ENCODE measurements at regions not wholly inside any gene's neighbourhood (a gene's known extent, or its start where the extent isn't known, plus 50 kb on each side); places are given as distances from the start of the nearest gene placed in this dataset.

- H3K4me3 ChIP-seq (ENCODE audit: low read length): no peak overlapping the region
These were observed 596.8 kb downstream of the QKI start for GRCh38 chr6:164011321-164011720.

GRCh38 chr6:164010441-164011103 is 596.1 kb downstream of the QKI start:
- no peak overlapping the region for H3K4me3 ChIP-seq (ENCODE audit: low read length)

More at GRCh38 chr6:164011321-164011720, 596.8 kb downstream of the QKI start:
- TF ChIP-seq ZNF274 (IDR thresholded peaks at IDR 0.05; ENCODE audit: low read depth, low read length): no peak

DNA sequence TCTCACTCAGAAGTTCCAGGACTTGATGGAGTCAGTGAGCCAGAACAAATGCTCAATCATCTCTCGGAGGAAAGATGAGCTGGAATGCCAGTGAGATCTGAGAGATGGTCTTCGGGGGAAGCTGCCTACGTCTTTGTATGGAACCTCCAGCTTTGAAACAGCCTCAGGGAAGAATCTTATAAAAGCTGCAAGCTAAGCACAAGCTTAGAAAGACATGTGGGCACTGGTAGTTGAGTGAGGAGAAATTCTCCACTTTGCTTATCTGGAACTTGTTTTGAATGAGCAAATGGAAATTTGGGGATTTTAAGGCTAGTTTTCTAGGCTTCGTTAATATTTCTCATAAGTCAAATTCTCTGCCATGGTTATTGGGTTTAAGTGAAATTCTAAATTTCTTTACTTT is 594.4 kb downstream of the QKI start:
- TF ChIP-seq ZNF274 (IDR thresholded peaks at IDR 0.05; ENCODE audit: low read depth, low read length): no peak
- no peak overlapping the region for H3K4me3 ChIP-seq (ENCODE audit: low read length)

More at GRCh38 chr6:164010441-164011103, 596.1 kb downstream of the QKI start:
- TF ChIP-seq ZNF274 (IDR thresholded peaks at IDR 0.05; ENCODE audit: low read depth, low read length): no peak

- no peak for TF ChIP-seq ZNF274 (IDR thresholded peaks at IDR 0.05; ENCODE audit: low read depth, low read length)
- no peak overlapping the region for H3K4me3 ChIP-seq (ENCODE audit: low read length)
These were observed 593.4 kb downstream of the QKI start for GRCh38 chr6:164007881-164008280.

DNA sequence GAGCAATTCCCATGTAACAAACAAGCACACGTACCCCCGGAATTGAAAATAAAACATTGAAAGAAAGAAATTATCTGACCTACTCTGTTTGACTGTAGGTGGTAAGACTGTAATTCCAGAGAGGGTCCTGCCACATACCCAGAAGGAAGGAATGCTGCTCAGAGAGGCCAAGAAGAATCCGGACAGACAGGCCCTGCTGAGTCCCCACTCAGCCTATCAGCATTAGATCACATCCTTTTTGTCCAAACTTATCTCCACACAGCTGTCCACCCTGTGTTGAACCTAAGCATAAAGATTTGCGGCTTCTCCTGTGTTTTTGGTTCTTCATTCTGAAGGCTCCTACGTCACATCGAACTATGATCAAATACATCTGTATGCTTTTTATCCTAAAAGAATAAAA is 591.9 kb downstream of the QKI start:
- no peak for TF ChIP-seq ZNF274 (IDR thresholded peaks at IDR 0.05; ENCODE audit: low read depth, low read length)
- H3K4me3 ChIP-seq (ENCODE audit: low read length): no peak overlapping the region

GRCh38 chr6:164005004-164005711 is 590.6 kb downstream of the QKI start:
- no peak overlapping the region for H3K4me3 ChIP-seq (ENCODE audit: low read length)
- TF ChIP-seq ZNF274 (IDR thresholded peaks at IDR 0.05; ENCODE audit: low read depth, low read length): no peak

DNA sequence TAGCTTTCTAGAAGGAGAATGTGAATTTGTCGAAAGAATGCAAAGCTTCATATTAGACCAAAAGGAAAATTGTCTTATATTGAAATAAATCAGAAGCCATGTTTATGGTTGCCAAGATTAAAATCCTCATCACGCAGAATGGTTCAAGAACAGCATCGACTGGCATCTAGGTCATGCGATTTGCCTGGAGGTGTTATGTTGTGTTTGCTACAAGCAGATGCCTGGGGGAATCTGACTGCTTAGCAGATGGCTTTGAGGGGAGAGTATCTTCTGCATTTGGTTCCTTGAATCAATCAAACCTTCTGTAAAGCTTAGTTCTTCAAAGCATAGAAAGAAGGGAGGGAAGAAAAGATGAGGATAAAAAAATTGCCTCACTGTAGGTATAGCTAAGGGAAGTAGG is 585.8 kb downstream of the QKI start:
- no peak overlapping the region for H3K4me3 ChIP-seq (ENCODE audit: low read length)
- TF ChIP-seq ZNF274 (IDR thresholded peaks at IDR 0.05; ENCODE audit: low read depth, low read length): no peak

DNA sequence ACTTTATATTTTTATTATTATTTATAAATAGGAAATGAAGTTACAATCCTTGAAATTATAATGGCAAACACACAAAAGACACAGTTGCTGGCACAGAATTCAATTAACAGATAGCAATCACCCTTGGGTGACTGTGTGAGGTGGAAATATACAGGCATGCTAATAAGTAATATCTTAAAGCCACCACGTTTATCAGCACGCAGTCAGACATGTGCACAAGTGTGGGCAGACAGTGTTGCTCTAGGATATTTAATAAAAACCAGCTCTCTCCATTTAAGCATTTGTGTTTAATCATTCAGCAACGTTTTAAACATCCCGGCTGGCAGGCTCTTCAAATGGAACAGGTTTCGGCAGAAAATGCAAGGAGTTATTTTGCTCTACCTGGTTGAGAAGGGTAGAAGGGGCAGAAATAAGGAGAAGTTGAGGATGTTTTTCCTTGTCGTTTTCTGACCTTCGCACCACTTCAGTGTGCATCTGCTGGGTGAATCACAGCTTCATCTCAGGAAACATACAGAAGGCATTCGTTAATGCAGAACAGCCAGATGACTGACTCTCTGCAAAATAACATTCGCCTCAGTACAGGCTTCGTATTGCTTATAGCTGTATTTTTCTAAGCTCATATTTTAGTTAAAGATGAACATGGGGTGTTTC is 585.1 kb downstream of the QKI start:
- no peak for TF ChIP-seq ZNF274 (IDR thresholded peaks at IDR 0.05; ENCODE audit: low read depth, low read length)
- no peak overlapping the region for H3K4me3 ChIP-seq (ENCODE audit: low read length)

- H3K4me3 ChIP-seq (ENCODE audit: low read length): no peak overlapping the region
- no peak for TF ChIP-seq ZNF274 (IDR thresholded peaks at IDR 0.05; ENCODE audit: low read depth, low read length)
These were observed 584.0 kb downstream of the QKI start for GRCh38 chr6:163998496-163998895.

DNA sequence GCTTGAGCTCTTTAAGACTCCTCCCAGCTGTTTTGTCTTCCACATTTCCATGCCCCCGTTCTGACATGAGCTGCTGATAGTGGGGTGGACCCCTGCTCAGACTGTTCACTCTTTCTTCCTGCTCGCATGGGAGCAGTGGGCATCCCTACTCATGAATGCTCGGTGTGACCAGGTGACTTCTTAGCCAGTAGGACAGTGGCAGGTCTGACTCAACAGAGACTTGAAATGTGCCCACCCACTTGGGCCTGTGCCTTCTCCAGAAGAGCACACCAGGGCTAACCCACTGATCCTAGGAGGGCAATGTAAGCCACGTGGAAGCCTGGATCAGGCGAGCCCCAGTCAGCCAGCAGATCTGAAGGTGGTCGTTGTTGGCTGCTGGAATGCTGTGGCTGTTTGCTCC is 582.0 kb downstream of the QKI start:
- no peak for TF ChIP-seq ZNF274 (IDR thresholded peaks at IDR 0.05; ENCODE audit: low read depth, low read length)
- no peak overlapping the region for H3K4me3 ChIP-seq (ENCODE audit: low read length)

- no peak for TF ChIP-seq ZNF274 (IDR thresholded peaks at IDR 0.05; ENCODE audit: low read depth, low read length)
These were observed 580.0 kb downstream of the QKI start for GRCh38 chr6:163994566-163994965.

GRCh38 chr6:163992701-163993100 is 578.2 kb downstream of the QKI start:
- no peak for TF ChIP-seq ZNF274 (IDR thresholded peaks at IDR 0.05; ENCODE audit: low read depth, low read length)

More at GRCh38 chr6:163994566-163994965, 580.0 kb downstream of the QKI start:
- no peak overlapping the region for H3K4me3 ChIP-seq (ENCODE audit: low read length)

DNA sequence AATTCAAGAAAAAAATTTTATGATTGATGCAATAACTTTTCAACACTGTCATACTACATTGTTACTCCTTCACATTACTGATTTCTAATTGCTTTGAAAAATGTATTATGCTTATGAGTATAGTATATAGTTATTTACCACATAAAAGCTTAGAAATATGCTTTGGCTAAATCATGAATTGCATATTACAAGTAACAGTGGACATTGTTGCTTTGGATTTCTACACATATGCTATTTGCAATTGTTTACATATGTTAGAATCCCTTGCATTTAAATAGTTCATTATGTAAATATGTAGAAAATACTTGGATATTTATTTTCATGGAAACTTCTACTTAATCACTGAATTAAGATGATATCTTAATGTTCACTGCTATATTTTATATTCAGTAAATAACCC is 577.5 kb downstream of the QKI start:
- H3K4me3 ChIP-seq (ENCODE audit: low read length): no peak overlapping the region

More at GRCh38 chr6:163992701-163993100, 578.2 kb downstream of the QKI start:
- H3K4me3 ChIP-seq (ENCODE audit: low read length): no peak overlapping the region

DNA sequence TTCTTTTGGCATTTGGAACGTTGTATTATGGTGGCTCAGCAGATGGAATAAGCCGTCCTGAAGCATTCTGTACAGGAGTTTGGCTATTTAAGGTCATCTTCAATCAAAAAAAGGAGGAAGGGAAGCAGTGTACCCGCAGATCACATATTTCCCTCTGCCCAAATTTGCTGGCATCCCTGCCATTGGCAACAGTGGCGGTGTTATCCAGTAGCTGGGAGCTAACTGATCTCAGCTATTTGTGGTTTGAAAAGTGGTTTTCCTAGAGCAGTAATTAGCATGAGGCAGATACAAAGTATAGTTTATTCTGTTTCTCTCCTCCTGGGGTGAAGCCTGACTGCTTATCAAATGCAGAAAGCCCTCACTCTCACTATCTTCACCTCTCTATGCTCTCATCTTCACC is 576.8 kb downstream of the QKI start:
- TF ChIP-seq ZNF274 (IDR thresholded peaks at IDR 0.05; ENCODE audit: low read depth, low read length): no peak
- H3K4me3 ChIP-seq (ENCODE audit: low read length): no peak overlapping the region

More for the DNA sequence above, 577.5 kb downstream of the QKI start:
- no peak for TF ChIP-seq ZNF274 (IDR thresholded peaks at IDR 0.05; ENCODE audit: low read depth, low read length)

DNA sequence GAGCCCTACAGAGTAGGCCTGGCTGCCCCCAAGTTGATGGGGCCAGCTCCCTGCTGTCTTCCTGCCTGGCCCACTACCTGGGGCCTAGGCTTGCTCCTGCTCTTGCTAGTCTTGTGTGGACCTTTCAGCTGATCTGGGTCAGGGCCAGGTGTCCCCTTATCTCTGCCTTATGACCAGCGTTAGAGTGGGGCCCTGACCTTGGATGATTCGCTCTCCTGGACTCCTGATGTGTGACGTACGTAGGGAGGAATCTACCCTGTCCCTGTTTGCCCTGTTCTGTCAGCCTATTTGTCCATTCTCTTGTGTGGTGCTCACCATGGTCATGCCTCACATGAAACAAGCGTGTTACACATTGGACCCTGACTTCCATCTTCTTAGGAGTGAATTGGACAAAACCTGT is 571.8 kb downstream of the QKI start:
- no peak for TF ChIP-seq ZNF274 (IDR thresholded peaks at IDR 0.05; ENCODE audit: low read depth, low read length)
- no peak overlapping the region for H3K4me3 ChIP-seq (ENCODE audit: low read length)
